Vagina (tissue), 2 donors: ENCODE measurements at regions not wholly inside any gene's neighbourhood (a gene's known extent, or its start where the extent isn't known, plus 50 kb on each side); places are given as distances from the start of the nearest gene placed in this dataset.

ENCODE experiments used
- DNase-seq, 2 donors: peaks; one replicate each; pipeline ENCODE4 v3.0.0-alpha.2; 2017; ENCODE audit errors: extremely low spot score in 2 of 2
- H3K27ac ChIP-seq: fragments of 200-600 bp; sonication (generic); one replicate; pipeline ENCODE4 v1.5.1; 2019
- H3K27me3 ChIP-seq: fragments of 200-600 bp; sonication (generic); one replicate; pipeline ENCODE4 v1.5.1; 2019
- H3K36me3 ChIP-seq, 2 donors: fragments of 200-600 bp; sonication (generic); one replicate each; pipeline ENCODE4 v1.5.1; 2017 to 2019
- H3K4me1 ChIP-seq: fragments of 200-600 bp; sonication (generic); one replicate; pipeline ENCODE4 v1.5.1; 2019
- H3K4me3 ChIP-seq, 2 donors: fragments of 200-600 bp; sonication (generic); 1 replicate in 1 of 2; 2 replicates in 1 of 2; pipeline ENCODE4 v1.5.1; 2016 to 2019
- H3K9me3 ChIP-seq: fragments of 200-600 bp; sonication (generic); one replicate; pipeline ENCODE4 v1.5.1; 2019
- POLR2A ChIP-seq, 2 donors: fragments of 450-650 bp; IDR thresholded peaks; one replicate each; pipeline ENCODE4 v1.6.1; 2017; ENCODE audit warnings: antibody characterized with exemption in 2 of 2, mild to moderate bottlenecking in 2 of 2, moderate library complexity in 2 of 2
- POLR2AphosphoS5 ChIP-seq, 2 donors: sonication (generic); formaldehyde crosslinking; IDR thresholded peaks; one replicate each; pipeline ENCODE4 v1.9.0; 2017; ENCODE audit warnings: antibody characterized with exemption in 2 of 2, mild to moderate bottlenecking in 2 of 2, low read depth in 1 of 2; ENCODE audit not compliant: insufficient read depth in 1 of 2
- intact Hi-C: fragments of 100-400 bp; cut with DNase I; formaldehyde crosslinking; loops from one replicate; pipeline ENCODE4 v1.15.1; 2023
- TF ChIP-seq, protein P1 (sequence below), 3 experiments: fragments of 450-650 bp in 2 of 3; fragments of 200-600 bp in 1 of 3; sonication (generic) in 1 of 3; IDR thresholded peaks; one replicate each; pipeline ENCODE4 v1.5.1; 2017 to 2019; ENCODE audit warnings: antibody characterized with exemption in 3 of 3, mild to moderate bottlenecking in 2 of 3, moderate library complexity in 2 of 3

- intact Hi-C loops: no loop called here
- no peak overlapping the region for H3K27ac ChIP-seq
- no peaks in the 10 kb centered on the region for H3K4me1 ChIP-seq
- H3K36me3 ChIP-seq: no peaks in the 10 kb centered on the region
- H3K4me3 ChIP-seq: no peak overlapping the region
- H3K9me3 ChIP-seq: no peaks in the 10 kb centered on the region
- no peaks in the 10 kb centered on the region for H3K27me3 ChIP-seq
- no peak for DNase-seq
- TF ChIP-seq POLR2AphosphoS5 (IDR thresholded peaks at IDR 0.05; ENCODE audit: insufficient read depth in 1 of 2, low read depth in 1 of 2): no peak
- TF ChIP-seq, protein P1, sequence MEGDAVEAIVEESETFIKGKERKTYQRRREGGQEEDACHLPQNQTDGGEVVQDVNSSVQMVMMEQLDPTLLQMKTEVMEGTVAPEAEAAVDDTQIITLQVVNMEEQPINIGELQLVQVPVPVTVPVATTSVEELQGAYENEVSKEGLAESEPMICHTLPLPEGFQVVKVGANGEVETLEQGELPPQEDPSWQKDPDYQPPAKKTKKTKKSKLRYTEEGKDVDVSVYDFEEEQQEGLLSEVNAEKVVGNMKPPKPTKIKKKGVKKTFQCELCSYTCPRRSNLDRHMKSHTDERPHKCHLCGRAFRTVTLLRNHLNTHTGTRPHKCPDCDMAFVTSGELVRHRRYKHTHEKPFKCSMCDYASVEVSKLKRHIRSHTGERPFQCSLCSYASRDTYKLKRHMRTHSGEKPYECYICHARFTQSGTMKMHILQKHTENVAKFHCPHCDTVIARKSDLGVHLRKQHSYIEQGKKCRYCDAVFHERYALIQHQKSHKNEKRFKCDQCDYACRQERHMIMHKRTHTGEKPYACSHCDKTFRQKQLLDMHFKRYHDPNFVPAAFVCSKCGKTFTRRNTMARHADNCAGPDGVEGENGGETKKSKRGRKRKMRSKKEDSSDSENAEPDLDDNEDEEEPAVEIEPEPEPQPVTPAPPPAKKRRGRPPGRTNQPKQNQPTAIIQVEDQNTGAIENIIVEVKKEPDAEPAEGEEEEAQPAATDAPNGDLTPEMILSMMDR (IDR thresholded peaks at IDR 0.05): no peak
- no peak for TF ChIP-seq POLR2A (IDR thresholded peaks at IDR 0.05)
Observed at GRCh38 chr9:86876621-86877196, 70.6 kb downstream of the GAS1 start.

GRCh38 chr9:86868616-86869015, 78.7 kb downstream of the GAS1 start:
- Histone ChIP-seq H3K9me3 (no peaks in the 10 kb centered on the region), H3K27me3 (no peaks in the 10 kb centered on the region), H3K4me3 (no peak overlapping the region), H3K36me3 (no peaks in the 10 kb centered on the region), H3K4me1 (peaks cover 12% of the 10 kb centered on the region), H3K27ac (no peak overlapping the region)
- intact Hi-C loops: no loop called here
- TF ChIP-seq POLR2AphosphoS5 (IDR thresholded peaks at IDR 0.05; ENCODE audit: insufficient read depth in 1 of 2, low read depth in 1 of 2): no peak
- TF ChIP-seq, protein P1 (IDR thresholded peaks at IDR 0.05): no peak
- TF ChIP-seq POLR2A (IDR thresholded peaks at IDR 0.05): no peak
- no peak for DNase-seq

GRCh38 chr9:86867804-86868313, 79.4 kb downstream of the GAS1 start:
- Histone ChIP-seq H3K9me3 (no peaks in the 10 kb centered on the region), H3K4me1 (peaks cover 12% of the 10 kb centered on the region), H3K27me3 (no peaks in the 10 kb centered on the region), H3K4me3 (no peak overlapping the region), H3K27ac (no peak overlapping the region), H3K36me3 (no peaks in the 10 kb centered on the region)
- TF ChIP-seq, protein P1 (IDR thresholded peaks at IDR 0.05): no peak
- TF ChIP-seq POLR2AphosphoS5 (IDR thresholded peaks at IDR 0.05; ENCODE audit: insufficient read depth in 1 of 2, low read depth in 1 of 2) (no peak), POLR2A (IDR thresholded peaks at IDR 0.05) (no peak)
- no peak for DNase-seq
- intact Hi-C loops: no loop called here

DNA sequence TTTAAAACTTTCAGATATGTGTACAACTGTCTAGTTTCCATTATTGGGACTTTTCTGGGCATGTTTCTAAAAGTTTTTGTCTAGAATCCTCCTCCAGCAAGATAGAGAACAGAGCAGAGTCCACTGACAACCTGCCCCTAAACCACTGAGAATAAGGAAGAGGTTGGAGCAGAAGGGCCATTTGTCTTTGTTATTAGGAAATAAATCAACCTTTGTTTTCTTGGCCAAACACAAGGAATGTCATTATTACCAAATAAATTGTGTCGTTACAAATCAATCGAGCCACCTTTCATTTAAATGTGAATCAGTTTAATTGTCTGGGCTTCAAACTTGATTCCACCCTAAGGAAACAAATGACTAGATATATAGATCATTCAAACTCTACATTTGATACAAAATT, 81.4 kb downstream of the GAS1 start:
- Histone ChIP-seq H3K9me3 (no peaks in the 10 kb centered on the region), H3K4me3 (no peak overlapping the region), H3K4me1 (peaks cover 12% of the 10 kb centered on the region), H3K36me3 (no peaks in the 10 kb centered on the region), H3K27ac (no peak overlapping the region), H3K27me3 (no peaks in the 10 kb centered on the region)
- DNase-seq: no peak
- intact Hi-C loops: no loop called here
- no peak for TF ChIP-seq POLR2AphosphoS5 (IDR thresholded peaks at IDR 0.05; ENCODE audit: insufficient read depth in 1 of 2, low read depth in 1 of 2)
- TF ChIP-seq POLR2A (IDR thresholded peaks at IDR 0.05): no peak
- TF ChIP-seq, protein P1 (IDR thresholded peaks at IDR 0.05): no peak

DNA sequence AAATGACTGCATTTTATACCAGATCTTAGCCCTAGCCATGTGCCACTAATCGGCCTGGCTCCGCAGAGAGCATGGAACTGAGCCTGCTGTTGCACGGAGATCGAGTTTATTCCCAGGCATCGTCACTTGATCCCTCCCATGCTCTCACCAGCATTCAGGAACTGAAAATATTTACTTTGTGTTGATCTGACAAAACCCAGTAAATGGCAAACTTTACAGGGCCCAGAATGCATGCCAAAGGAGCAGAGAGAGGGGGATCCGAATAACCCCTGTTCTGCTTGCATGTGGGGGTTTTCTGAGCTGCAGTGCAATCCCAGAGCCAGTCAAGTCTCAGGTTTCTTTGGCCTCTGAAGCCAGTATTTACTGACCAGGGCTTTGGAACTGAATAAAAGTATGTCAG, 87.3 kb downstream of the GAS1 start:
- intact Hi-C loops: no loop called here

More for the DNA sequence above, 87.3 kb downstream of the GAS1 start:
- Histone ChIP-seq H3K4me1 (no peaks in the 10 kb centered on the region), H3K27me3 (no peaks in the 10 kb centered on the region), H3K4me3 (no peak overlapping the region), H3K36me3 (no peaks in the 10 kb centered on the region), H3K9me3 (no peaks in the 10 kb centered on the region), H3K27ac (no peak overlapping the region)
- DNase-seq: no peak
- TF ChIP-seq, protein P1 (IDR thresholded peaks at IDR 0.05): no peak
